GM19238 (cell line): ENCODE measurements at regions not wholly inside any gene's neighbourhood (a gene's known extent, or its start where the extent isn't known, plus 50 kb on each side); places are given as distances from the start of the nearest gene placed in this dataset.
"Not testable (repeated sequence)": the region's sequence is repeated elsewhere in the genome, so short reads cannot be mapped to it uniquely, and the experiment has no call there.

ENCODE experiments used
- DNase-seq: peaks from one replicate; pipeline ENCODE4 v3.0.0; 2011; ENCODE audit warnings: low spot score; ENCODE audit not compliant: insufficient read length

- DNase-seq, result no peak
Observed at GRCh38 chr7:36036590-36036989, 116.5 kb upstream of the EEPD1 start.

GRCh38 chr7:36037121-36037662 is 115.9 kb upstream of the EEPD1 start:
- no peak for DNase-seq

- DNase-seq, result no peak
Observed at GRCh38 chr7:36038063-36038721, 114.9 kb upstream of the EEPD1 start.

- no peak for DNase-seq
Observed at GRCh38 chr7:36039243-36039642, 113.8 kb upstream of the EEPD1 start.

- no peak for DNase-seq
Observed at GRCh38 chr7:36039671-36040070, 113.4 kb upstream of the EEPD1 start.

- DNase-seq, result no peak
Observed at GRCh38 chr7:36040679-36041078, 112.4 kb upstream of the EEPD1 start.

- no peak for DNase-seq
Observed at GRCh38 chr7:36044101-36044892, 108.8 kb upstream of the EEPD1 start.

GRCh38 chr7:36045326-36045725 is 107.7 kb upstream of the EEPD1 start:
- no peak for DNase-seq

- DNase-seq, result no peak
Observed at GRCh38 chr7:36045830-36046341, 107.2 kb upstream of the EEPD1 start.

- DNase-seq, result no peak
Observed at GRCh38 chr7:36047091-36047658, 105.9 kb upstream of the EEPD1 start.

- DNase-seq, result no peak
Observed at GRCh38 chr7:36048141-36048901, 104.7 kb upstream of the EEPD1 start.

GRCh38 chr7:36048902-36049240 is 104.2 kb upstream of the EEPD1 start:
- no peak for DNase-seq

GRCh38 chr7:36051501-36051900 is 101.6 kb upstream of the EEPD1 start:
- no peak for DNase-seq

GRCh38 chr7:36053589-36053988 is 99.5 kb upstream of the EEPD1 start:
- DNase-seq, result no peak

- no peak for DNase-seq
Observed at GRCh38 chr7:36054637-36055036, 98.4 kb upstream of the EEPD1 start.

- no peak for DNase-seq
Observed at GRCh38 chr7:36055207-36055606, 97.8 kb upstream of the EEPD1 start.

GRCh38 chr7:36057323-36057722 is 95.7 kb upstream of the EEPD1 start:
- no peak for DNase-seq

- no peak for DNase-seq
Observed at GRCh38 chr7:36058020-36058592, 94.9 kb upstream of the EEPD1 start.

- DNase-seq, result not testable (repeated sequence)
Observed at GRCh38 chr7:36060388-36060787, 92.7 kb upstream of the EEPD1 start.

- DNase-seq, result no peak
Observed at GRCh38 chr7:36062154-36062815, 90.8 kb upstream of the EEPD1 start.

GRCh38 chr7:36064676-36065075 is 88.4 kb upstream of the EEPD1 start:
- DNase-seq, result no peak
